ENCODE measurements at regions not wholly inside any gene's neighbourhood (a gene's known extent, or its start where the extent isn't known, plus 50 kb on each side); places are given as distances from the start of the nearest gene placed in this dataset.

DNA sequence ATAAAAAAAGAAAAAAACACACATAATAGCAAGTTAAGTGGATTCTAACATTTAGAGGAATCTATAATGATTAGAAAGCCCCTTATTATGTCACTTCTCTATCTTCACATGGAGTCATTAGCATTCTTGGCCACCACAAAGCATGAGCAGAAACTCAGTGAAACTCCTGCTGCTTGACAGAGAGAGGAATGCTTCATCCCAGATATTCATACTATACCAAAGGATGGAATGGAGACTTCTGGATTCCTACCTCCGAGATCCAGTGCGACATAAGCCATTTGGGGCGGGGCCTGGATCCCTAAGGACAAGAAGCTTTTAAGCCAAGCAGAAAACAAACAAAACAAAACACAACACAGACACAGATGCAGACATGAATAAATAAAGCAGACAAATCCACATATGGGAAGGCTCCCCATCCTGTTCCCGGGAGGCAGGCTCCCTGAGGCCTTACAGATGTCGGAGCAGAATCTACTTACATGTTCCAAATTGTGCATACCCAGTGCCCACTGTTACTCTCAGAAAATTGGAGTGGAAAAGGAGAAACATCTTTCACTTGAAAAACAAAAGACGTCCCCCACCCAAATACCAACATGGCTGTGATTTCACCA lies 727.3 kb downstream of the MAFB start:
- TF ChIP-seq POLR2A (IDR thresholded peaks at IDR 0.05; ENCODE audit: low read depth, low read length) (no peak), POLR2AphosphoS5 (IDR thresholded peaks at IDR 0.05; ENCODE audit: insufficient read depth, low read depth, low read length) (no peak), EZH2 (IDR thresholded peaks at IDR 0.05; ENCODE audit: borderline replicate concordance, low read depth, low read length, severe bottlenecking) (no peak)
- TF ChIP-seq, protein P1, sequence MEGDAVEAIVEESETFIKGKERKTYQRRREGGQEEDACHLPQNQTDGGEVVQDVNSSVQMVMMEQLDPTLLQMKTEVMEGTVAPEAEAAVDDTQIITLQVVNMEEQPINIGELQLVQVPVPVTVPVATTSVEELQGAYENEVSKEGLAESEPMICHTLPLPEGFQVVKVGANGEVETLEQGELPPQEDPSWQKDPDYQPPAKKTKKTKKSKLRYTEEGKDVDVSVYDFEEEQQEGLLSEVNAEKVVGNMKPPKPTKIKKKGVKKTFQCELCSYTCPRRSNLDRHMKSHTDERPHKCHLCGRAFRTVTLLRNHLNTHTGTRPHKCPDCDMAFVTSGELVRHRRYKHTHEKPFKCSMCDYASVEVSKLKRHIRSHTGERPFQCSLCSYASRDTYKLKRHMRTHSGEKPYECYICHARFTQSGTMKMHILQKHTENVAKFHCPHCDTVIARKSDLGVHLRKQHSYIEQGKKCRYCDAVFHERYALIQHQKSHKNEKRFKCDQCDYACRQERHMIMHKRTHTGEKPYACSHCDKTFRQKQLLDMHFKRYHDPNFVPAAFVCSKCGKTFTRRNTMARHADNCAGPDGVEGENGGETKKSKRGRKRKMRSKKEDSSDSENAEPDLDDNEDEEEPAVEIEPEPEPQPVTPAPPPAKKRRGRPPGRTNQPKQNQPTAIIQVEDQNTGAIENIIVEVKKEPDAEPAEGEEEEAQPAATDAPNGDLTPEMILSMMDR (IDR thresholded peaks at IDR 0.05; ENCODE audit: extremely low read depth in 1 of 2, insufficient read depth in 1 of 2, low read depth in 1 of 2, low read length in 2 of 2) = no peak
